ENCODE measurements at regions not wholly inside any gene's neighbourhood (a gene's known extent, or its start where the extent isn't known, plus 50 kb on each side); places are given as distances from the start of the nearest gene placed in this dataset.

- TF ChIP-seq ATF2 (CRISPR knock-in tag; IDR thresholded peaks at IDR 0.05; ENCODE audit: borderline replicate concordance, low read depth), result no peak
- TF ChIP-seq ATF1 (CRISPR knock-in tag; IDR thresholded peaks at IDR 0.05), result no peak
- TF ChIP-seq, protein P1, sequence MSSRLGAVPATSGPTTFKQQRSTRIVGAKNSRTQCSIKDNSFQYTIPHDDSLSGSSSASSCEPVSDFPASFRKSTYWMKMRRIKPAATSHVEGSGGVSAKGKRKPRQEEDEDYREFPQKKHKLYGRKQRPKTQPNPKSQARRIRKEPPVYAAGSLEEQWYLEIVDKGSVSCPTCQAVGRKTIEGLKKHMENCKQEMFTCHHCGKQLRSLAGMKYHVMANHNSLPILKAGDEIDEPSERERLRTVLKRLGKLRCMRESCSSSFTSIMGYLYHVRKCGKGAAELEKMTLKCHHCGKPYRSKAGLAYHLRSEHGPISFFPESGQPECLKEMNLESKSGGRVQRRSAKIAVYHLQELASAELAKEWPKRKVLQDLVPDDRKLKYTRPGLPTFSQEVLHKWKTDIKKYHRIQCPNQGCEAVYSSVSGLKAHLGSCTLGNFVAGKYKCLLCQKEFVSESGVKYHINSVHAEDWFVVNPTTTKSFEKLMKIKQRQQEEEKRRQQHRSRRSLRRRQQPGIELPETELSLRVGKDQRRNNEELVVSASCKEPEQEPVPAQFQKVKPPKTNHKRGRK (CRISPR knock-in tag; IDR thresholded peaks at IDR 0.05; ENCODE audit: borderline replicate concordance), result no peak
- TF ChIP-seq ETV6 (CRISPR knock-in tag; IDR thresholded peaks at IDR 0.05), result no peak
- no peak for TF ChIP-seq ZNF121 (CRISPR knock-in tag; IDR thresholded peaks at IDR 0.05)
- TF ChIP-seq CTCF (IDR thresholded peaks at IDR 0.05), result no peak
- TF ChIP-seq NR2C2 (CRISPR knock-in tag; IDR thresholded peaks at IDR 0.05), result no peak
- TF ChIP-seq KAT7 (CRISPR knock-in tag; IDR thresholded peaks at IDR 0.05; ENCODE audit: borderline replicate concordance), result no peak
These were observed 98.1 kb upstream of the FOXB1 start for GRCh38 chr15:59906046-59906445.

Measured in WTC11 (cell line).